Vagina (tissue), 2 donors: ENCODE measurements at regions not wholly inside any gene's neighbourhood (a gene's known extent, or its start where the extent isn't known, plus 50 kb on each side); places are given as distances from the start of the nearest gene placed in this dataset. TPM values are rescaled to one million over a fixed set of nuclear protein-coding genes. Genes with fewer than 3 reads are reported as not detected.

Experiments used
- DNase-seq, 2 donors: peaks; one replicate each; pipeline ENCODE4 v3.0.0-alpha.2; 2017; ENCODE audit errors: extremely low spot score in 2 of 2
- H3K27ac ChIP-seq: fragments of 200-600 bp; sonication (generic); one replicate; pipeline ENCODE4 v1.5.1; 2019
- H3K27me3 ChIP-seq: fragments of 200-600 bp; sonication (generic); one replicate; pipeline ENCODE4 v1.5.1; 2019
- H3K36me3 ChIP-seq, 2 donors: fragments of 200-600 bp; sonication (generic); one replicate each; pipeline ENCODE4 v1.5.1; 2017 to 2019
- H3K4me1 ChIP-seq: fragments of 200-600 bp; sonication (generic); one replicate; pipeline ENCODE4 v1.5.1; 2019
- H3K4me3 ChIP-seq, 2 donors: fragments of 200-600 bp; sonication (generic); 1 replicate in 1 of 2; 2 replicates in 1 of 2; pipeline ENCODE4 v1.5.1; 2016 to 2019
- H3K9me3 ChIP-seq: fragments of 200-600 bp; sonication (generic); one replicate; pipeline ENCODE4 v1.5.1; 2019
- POLR2A ChIP-seq, 2 donors: fragments of 450-650 bp; IDR thresholded peaks; one replicate each; pipeline ENCODE4 v1.6.1; 2017; ENCODE audit warnings: antibody characterized with exemption in 2 of 2, mild to moderate bottlenecking in 2 of 2, moderate library complexity in 2 of 2
- POLR2AphosphoS5 ChIP-seq, 2 donors: sonication (generic); formaldehyde crosslinking; IDR thresholded peaks; one replicate each; pipeline ENCODE4 v1.9.0; 2017; ENCODE audit warnings: antibody characterized with exemption in 2 of 2, mild to moderate bottlenecking in 2 of 2, low read depth in 1 of 2; ENCODE audit not compliant: insufficient read depth in 1 of 2
- intact Hi-C: fragments of 100-400 bp; cut with DNase I; formaldehyde crosslinking; loops from one replicate; pipeline ENCODE4 v1.15.1; 2023
- microRNA counts, 2 donors: library from miRNA; unstranded; fragments of <30 nt; microRNA quantifications; one replicate each; lab custom pipeline; 2016 to 2017
- microRNA-seq: library from miRNA; unstranded; fragments of <30 nt; microRNA quantifications from one replicate; pipeline ENCODE4, GENCODE V29; 2017; ENCODE audit warnings: borderline number of aligned reads, borderline replicate concordance
- small RNA-seq: library from RNA; depleted of rRNA; stranded (forward); fragments of <200 nt; gene quantifications from one replicate; pipeline ENCODE3, GENCODE V24; 2016
- TF ChIP-seq, protein P1 (sequence below), 3 experiments: fragments of 450-650 bp in 2 of 3; fragments of 200-600 bp in 1 of 3; sonication (generic) in 1 of 3; IDR thresholded peaks; one replicate each; pipeline ENCODE4 v1.5.1; 2017 to 2019; ENCODE audit warnings: antibody characterized with exemption in 3 of 3, mild to moderate bottlenecking in 2 of 3, moderate library complexity in 2 of 3

DNA sequence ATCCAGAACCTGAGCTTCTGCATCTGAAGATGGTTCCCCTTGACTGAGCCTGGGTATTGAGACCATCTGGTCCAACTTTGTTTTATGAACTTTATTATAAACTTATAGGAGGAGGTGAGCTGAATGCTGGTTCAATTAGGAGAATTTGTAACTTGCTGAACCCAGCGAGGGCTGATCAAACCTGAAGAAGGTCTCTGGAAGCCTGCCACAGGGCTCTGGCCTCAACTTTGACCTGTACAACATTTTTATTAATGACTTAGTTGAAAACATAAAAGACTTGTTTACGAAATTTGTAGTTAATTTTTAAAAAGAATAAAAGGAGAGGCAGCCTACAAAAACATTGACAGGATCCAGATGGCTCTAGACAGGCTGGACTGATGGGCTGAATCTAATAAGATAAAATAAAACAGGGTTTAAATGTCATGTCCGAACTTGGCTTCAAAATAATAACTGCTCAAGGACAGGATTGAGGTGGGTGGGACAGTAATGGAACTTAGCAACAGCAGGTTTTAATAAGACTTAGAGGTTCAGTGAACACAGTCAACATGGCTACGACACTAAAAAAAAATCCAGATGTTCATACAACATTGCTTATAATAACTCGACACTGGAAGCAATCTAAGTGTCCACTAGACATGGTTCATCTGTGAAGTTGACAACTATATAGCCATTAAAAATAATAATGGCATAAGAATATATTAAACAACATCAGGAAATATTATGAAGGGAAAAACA lies 53.4 kb upstream of the GJB5 start:
- Histone ChIP-seq H3K27ac (no peak overlapping the region), H3K27me3 (no peaks in the 10 kb centered on the region), H3K4me3 (no peak overlapping the region), H3K4me1 (no peaks in the 10 kb centered on the region), H3K9me3 (no peaks in the 10 kb centered on the region), H3K36me3 (no peaks in the 10 kb centered on the region)
- intact Hi-C loops: no loop called here
- TF ChIP-seq POLR2AphosphoS5 (IDR thresholded peaks at IDR 0.05; ENCODE audit: insufficient read depth in 1 of 2, low read depth in 1 of 2): no peak
- TF ChIP-seq POLR2A (IDR thresholded peaks at IDR 0.05): no peak
- TF ChIP-seq, protein P1, sequence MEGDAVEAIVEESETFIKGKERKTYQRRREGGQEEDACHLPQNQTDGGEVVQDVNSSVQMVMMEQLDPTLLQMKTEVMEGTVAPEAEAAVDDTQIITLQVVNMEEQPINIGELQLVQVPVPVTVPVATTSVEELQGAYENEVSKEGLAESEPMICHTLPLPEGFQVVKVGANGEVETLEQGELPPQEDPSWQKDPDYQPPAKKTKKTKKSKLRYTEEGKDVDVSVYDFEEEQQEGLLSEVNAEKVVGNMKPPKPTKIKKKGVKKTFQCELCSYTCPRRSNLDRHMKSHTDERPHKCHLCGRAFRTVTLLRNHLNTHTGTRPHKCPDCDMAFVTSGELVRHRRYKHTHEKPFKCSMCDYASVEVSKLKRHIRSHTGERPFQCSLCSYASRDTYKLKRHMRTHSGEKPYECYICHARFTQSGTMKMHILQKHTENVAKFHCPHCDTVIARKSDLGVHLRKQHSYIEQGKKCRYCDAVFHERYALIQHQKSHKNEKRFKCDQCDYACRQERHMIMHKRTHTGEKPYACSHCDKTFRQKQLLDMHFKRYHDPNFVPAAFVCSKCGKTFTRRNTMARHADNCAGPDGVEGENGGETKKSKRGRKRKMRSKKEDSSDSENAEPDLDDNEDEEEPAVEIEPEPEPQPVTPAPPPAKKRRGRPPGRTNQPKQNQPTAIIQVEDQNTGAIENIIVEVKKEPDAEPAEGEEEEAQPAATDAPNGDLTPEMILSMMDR (IDR thresholded peaks at IDR 0.05): no peak
- no peak for DNase-seq

MicroRNAs encoded in the stretch of these regions (microRNA counts, 767-probe panel; counts per million panel counts)
- microRNA hsa-miR-552 (lab: Ali Mortazavi, UCI): 238 to 261 counts per million in 2 donors

Small RNA genes in the stretch of these regions (microRNA-seq; reads per million reads assigned to microRNA genes)
- not detected for gene MIR552

Small RNA genes in the stretch of these regions (small RNA-seq; reads per million reads assigned to genes)
- not detected for gene MIR552
